ENCODE measurements at regions not wholly inside any gene's neighbourhood (a gene's known extent, or its start where the extent isn't known, plus 50 kb on each side); places are given as distances from the start of the nearest gene placed in this dataset.

- peaks cover 12% of the 10 kb centered on the region; the same call in 1 of the 2 replicates for H3K36me3 ChIP-seq (ENCODE audit: control insufficient read depth, low read length)
- H3K9me3 ChIP-seq (ENCODE audit: control insufficient read depth, insufficient read depth, low read length) = no peaks in the 10 kb centered on the region
- TF ChIP-seq, protein P1, sequence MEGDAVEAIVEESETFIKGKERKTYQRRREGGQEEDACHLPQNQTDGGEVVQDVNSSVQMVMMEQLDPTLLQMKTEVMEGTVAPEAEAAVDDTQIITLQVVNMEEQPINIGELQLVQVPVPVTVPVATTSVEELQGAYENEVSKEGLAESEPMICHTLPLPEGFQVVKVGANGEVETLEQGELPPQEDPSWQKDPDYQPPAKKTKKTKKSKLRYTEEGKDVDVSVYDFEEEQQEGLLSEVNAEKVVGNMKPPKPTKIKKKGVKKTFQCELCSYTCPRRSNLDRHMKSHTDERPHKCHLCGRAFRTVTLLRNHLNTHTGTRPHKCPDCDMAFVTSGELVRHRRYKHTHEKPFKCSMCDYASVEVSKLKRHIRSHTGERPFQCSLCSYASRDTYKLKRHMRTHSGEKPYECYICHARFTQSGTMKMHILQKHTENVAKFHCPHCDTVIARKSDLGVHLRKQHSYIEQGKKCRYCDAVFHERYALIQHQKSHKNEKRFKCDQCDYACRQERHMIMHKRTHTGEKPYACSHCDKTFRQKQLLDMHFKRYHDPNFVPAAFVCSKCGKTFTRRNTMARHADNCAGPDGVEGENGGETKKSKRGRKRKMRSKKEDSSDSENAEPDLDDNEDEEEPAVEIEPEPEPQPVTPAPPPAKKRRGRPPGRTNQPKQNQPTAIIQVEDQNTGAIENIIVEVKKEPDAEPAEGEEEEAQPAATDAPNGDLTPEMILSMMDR (IDR thresholded peaks at IDR 0.05; ENCODE audit: low read depth, low read length, poor library complexity, severe bottlenecking) = no peak
- TF ChIP-seq EZH2phosphoT487 (IDR thresholded peaks at IDR 0.05; ENCODE audit: borderline replicate concordance, low read length) = no peak
- no peak overlapping the region for H3K4me2 ChIP-seq (ENCODE audit: low read length)
- H3K27ac ChIP-seq (ENCODE audit: low read depth, low read length) = no peak overlapping the region
- no peaks in the 10 kb centered on the region for H3K79me2 ChIP-seq (ENCODE audit: control insufficient read depth, low read length)
- no peaks in the 10 kb centered on the region for H3K9me2 ChIP-seq (replicated peaks; ENCODE audit: control insufficient read depth, low read length)
- H3K4me3 ChIP-seq (ENCODE audit: low read length) = no peak overlapping the region
- H4K20me1 ChIP-seq (ENCODE audit: control insufficient read depth, insufficient read depth, low read depth, low read length) = no peaks in the 10 kb centered on the region
- no peaks in the 10 kb centered on the region for H3F3A ChIP-seq (ENCODE audit: control insufficient read depth, insufficient read depth)
- no peaks in the 10 kb centered on the region for H3K27me3 ChIP-seq (ENCODE audit: control insufficient read depth, low read length)
- H3K4me1 ChIP-seq (ENCODE audit: control insufficient read depth, low read length) = peaks cover 5% of the 10 kb centered on the region; the same call in 1 of the 2 replicates
These were observed 283.2 kb downstream of the ETS1 start for GRCh38 chr11:128304116-128304515.

GRCh38 chr11:128303383-128303782 lies 284.0 kb downstream of the ETS1 start:
- Histone ChIP-seq H3K4me1 (ENCODE audit: control insufficient read depth, low read length) (peaks cover 7% of the 10 kb centered on the region), H3K27ac (ENCODE audit: low read depth, low read length) (no peak overlapping the region), H3K36me3 (ENCODE audit: control insufficient read depth, low read length) (peaks cover 12% of the 10 kb centered on the region; the same call in 1 of the 2 replicates), H3K27me3 (ENCODE audit: control insufficient read depth, low read length) (no peaks in the 10 kb centered on the region), H3K9me3 (ENCODE audit: control insufficient read depth, insufficient read depth, low read length) (no peaks in the 10 kb centered on the region), H3K4me3 (ENCODE audit: low read length) (no peak overlapping the region), H4K20me1 (ENCODE audit: control insufficient read depth, insufficient read depth, low read depth, low read length) (no peaks in the 10 kb centered on the region), H3K4me2 (ENCODE audit: low read length) (no peak overlapping the region), H3F3A (ENCODE audit: control insufficient read depth, insufficient read depth) (no peaks in the 10 kb centered on the region), H3K79me2 (ENCODE audit: control insufficient read depth, low read length) (no peaks in the 10 kb centered on the region), H3K9me2 (replicated peaks; ENCODE audit: control insufficient read depth, low read length) (no peaks in the 10 kb centered on the region)
- TF ChIP-seq, protein P1 (IDR thresholded peaks at IDR 0.05; ENCODE audit: low read depth, low read length, poor library complexity, severe bottlenecking) = no peak
- no peak for TF ChIP-seq EZH2phosphoT487 (IDR thresholded peaks at IDR 0.05; ENCODE audit: borderline replicate concordance, low read length)

GRCh38 chr11:128302425-128303186 lies 284.8 kb downstream of the ETS1 start:
- H3K9me2 ChIP-seq (replicated peaks; ENCODE audit: control insufficient read depth, low read length) = no peaks in the 10 kb centered on the region
- no peaks in the 10 kb centered on the region for H3K27me3 ChIP-seq (ENCODE audit: control insufficient read depth, low read length)
- peaks cover 12% of the 10 kb centered on the region; the same call in 1 of the 2 replicates for H3K36me3 ChIP-seq (ENCODE audit: control insufficient read depth, low read length)
- no peaks in the 10 kb centered on the region for H3K9me3 ChIP-seq (ENCODE audit: control insufficient read depth, insufficient read depth, low read length)
- no peak overlapping the region for H3K4me2 ChIP-seq (ENCODE audit: low read length)
- peaks cover 15% of the 10 kb centered on the region for H3K4me1 ChIP-seq (ENCODE audit: control insufficient read depth, low read length)
- TF ChIP-seq EZH2phosphoT487 (IDR thresholded peaks at IDR 0.05; ENCODE audit: borderline replicate concordance, low read length) = no peak
- TF ChIP-seq, protein P1 (IDR thresholded peaks at IDR 0.05; ENCODE audit: low read depth, low read length, poor library complexity, severe bottlenecking) = no peak
- no peaks in the 10 kb centered on the region for H3F3A ChIP-seq (ENCODE audit: control insufficient read depth, insufficient read depth)
- no peak overlapping the region for H3K4me3 ChIP-seq (ENCODE audit: low read length)
- H4K20me1 ChIP-seq (ENCODE audit: control insufficient read depth, insufficient read depth, low read depth, low read length) = no peaks in the 10 kb centered on the region
- no peaks in the 10 kb centered on the region for H3K79me2 ChIP-seq (ENCODE audit: control insufficient read depth, low read length)
- no peak overlapping the region for H3K27ac ChIP-seq (ENCODE audit: low read depth, low read length)

Measured in DOHH2 (cell line).